Fibroblast of lung (primary cell): ENCODE measurements at regions not wholly inside any gene's neighbourhood (a gene's known extent, or its start where the extent isn't known, plus 50 kb on each side); places are given as distances from the start of the nearest gene placed in this dataset.

Source experiments
- EZH2 ChIP-seq: IDR thresholded peaks from 2 replicates; pipeline ENCODE4 v1.5.1; 2012; ENCODE audit warnings: low read length, control low read depth, mild to moderate bottlenecking; ENCODE audit errors: missing control alignments
- TF ChIP-seq, protein P1 (sequence below), 2 donors: IDR thresholded peaks in 1 of 2; conservative IDR thresholded peaks in 1 of 2; 1 replicate in 1 of 2; 2 replicates in 1 of 2; pipeline ENCODE4 v1.5.1; 2011 to 2012; ENCODE audit warnings: low read length in 2 of 2, control low read depth in 1 of 2, inconsistent platforms in 1 of 2, low read depth in 1 of 2, mild to moderate bottlenecking in 1 of 2

DNA sequence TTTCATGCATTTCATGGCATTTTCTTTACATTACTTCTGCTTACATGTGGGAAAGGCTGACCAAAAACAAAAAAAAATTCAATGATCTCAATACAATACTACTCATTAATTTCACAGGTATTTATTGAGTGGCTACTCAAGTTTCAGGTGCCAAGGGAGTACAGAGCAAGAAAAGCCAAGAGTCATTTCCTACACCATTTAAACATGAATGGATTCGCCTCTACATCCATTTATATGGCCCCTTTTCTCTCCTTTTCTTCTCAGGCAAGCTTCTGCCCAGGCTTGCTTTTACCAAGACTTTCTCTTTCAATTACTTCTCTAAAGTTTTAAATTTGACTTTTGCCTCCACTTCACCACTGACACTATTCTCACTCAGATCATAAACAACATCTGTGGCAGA is 1603.1 kb upstream of the CELF4 start:
- TF ChIP-seq EZH2: no peak
- TF ChIP-seq, protein P1, sequence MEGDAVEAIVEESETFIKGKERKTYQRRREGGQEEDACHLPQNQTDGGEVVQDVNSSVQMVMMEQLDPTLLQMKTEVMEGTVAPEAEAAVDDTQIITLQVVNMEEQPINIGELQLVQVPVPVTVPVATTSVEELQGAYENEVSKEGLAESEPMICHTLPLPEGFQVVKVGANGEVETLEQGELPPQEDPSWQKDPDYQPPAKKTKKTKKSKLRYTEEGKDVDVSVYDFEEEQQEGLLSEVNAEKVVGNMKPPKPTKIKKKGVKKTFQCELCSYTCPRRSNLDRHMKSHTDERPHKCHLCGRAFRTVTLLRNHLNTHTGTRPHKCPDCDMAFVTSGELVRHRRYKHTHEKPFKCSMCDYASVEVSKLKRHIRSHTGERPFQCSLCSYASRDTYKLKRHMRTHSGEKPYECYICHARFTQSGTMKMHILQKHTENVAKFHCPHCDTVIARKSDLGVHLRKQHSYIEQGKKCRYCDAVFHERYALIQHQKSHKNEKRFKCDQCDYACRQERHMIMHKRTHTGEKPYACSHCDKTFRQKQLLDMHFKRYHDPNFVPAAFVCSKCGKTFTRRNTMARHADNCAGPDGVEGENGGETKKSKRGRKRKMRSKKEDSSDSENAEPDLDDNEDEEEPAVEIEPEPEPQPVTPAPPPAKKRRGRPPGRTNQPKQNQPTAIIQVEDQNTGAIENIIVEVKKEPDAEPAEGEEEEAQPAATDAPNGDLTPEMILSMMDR (conservative IDR thresholded peaks at IDR 0.05 in 1 of 2, IDR thresholded peaks at IDR 0.05 in 1 of 2; ENCODE audit: low read depth in 1 of 2, low read length in 2 of 2): no peak
